ENCODE measurements at regions not wholly inside any gene's neighbourhood (a gene's known extent, or its start where the extent isn't known, plus 50 kb on each side); places are given as distances from the start of the nearest gene placed in this dataset.

GRCh38 chr6:14841901-14842421 is 403.9 kb upstream of the JARID2 start:
- DNase-seq (ENCODE audit: low read depth in 4 of 4, low spot score in 3 of 4): no peak

DNA sequence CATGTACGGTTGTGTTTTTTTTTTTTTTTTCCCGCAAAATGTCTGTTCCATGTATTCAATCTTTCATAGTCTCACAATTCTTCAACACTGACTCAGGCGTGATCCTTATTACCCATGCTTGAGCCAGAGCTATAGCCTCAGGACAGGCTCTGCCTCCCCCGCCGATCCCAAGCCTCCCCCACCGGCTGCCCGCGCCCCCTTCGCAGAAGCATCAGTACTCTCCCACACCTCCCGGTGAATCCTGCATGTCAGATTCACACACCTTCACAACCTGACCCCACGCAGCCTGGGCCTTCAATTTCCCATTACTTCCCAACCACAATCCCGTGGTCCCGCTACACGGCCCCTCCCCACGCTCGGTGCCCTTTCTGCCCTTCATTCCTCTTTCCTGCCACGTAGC is 401.5 kb upstream of the JARID2 start:
- no peak for DNase-seq (ENCODE audit: low read depth in 4 of 4, low spot score in 3 of 4)

DNA sequence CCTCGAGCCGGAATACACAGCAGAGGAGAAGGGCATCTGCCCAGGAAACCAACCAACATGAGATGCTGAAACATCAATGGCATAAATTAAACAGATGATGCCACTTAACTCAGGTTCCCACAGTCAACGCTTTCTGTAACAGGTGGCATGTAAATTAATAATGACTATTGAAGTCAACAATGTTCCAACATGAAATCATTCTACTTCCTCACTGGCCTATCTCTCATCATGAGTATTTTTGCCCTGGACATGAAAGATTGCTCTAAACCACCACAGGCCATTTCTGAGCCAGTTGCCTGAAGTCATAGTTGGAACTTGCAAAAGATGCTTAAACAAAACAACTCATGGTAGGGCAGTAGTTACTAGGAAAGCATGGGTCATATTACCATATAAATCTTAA is 397.9 kb upstream of the JARID2 start:
- DNase-seq (ENCODE audit: low read depth in 4 of 4, low spot score in 3 of 4): no peak

DNA sequence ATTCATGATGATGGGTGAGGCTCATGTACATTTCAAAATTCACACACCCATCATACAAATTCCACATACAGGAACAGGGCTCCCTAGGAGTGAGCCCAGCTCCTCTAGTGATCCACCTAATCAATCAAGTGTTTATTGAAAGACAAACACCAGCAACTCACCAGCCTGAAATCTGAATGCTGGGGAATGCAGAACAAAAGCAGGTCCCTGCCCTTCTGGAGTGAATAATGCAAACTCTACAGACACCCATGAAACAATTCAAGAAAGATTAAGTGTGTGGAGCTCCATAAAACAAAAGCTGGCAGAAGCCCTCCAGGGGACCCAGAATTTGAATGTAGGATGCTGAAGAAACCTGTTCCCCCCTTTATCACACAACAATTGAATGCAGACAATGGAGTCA is 396.7 kb upstream of the JARID2 start:
- no peak for DNase-seq (ENCODE audit: low read depth in 4 of 4, low spot score in 3 of 4)

DNA sequence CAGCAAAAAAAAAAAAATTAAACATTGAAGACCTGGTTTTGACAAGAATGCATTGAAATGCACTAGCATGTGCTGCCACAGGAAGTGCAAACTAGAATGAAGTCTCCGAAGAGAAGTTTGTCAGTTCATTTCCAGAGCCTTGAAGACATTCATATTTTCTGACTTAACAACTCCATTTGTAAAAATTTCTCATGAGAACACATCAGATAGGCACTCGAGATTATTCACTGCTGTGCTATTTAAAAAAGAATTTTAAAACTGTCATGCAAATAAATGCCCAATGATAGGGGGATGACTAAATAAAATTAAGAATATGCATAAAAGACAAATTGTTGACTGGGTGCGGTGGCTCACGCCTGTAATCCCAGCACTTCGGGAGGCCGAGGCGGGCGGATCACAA is 394.6 kb upstream of the JARID2 start:
- DNase-seq (ENCODE audit: low read depth in 4 of 4, low spot score in 3 of 4): no peak

- no peak for DNase-seq (ENCODE audit: low read depth in 4 of 4, low spot score in 3 of 4)
Observed at GRCh38 chr6:14852375-14852774, 393.5 kb upstream of the JARID2 start.

DNA sequence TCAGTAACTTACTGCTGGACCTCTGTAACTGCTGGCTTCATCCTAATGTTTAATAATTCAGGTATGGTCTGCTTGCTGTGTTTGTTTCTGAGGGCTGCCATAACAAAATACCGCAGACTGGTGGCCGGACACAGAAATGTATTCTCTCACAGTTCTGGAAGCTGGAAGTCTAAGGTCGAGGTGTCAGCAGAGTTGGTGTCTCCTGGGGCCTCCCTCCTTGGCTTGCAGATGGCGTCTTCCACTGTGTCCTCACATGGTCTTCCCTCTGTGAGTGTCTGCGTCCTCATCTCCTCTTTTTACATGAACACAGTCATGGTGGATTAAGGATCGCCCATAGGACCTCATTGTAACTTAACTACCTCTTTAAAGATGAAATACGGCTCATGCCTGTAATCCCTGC is 389.7 kb upstream of the JARID2 start:
- no peak for DNase-seq (ENCODE audit: low read depth in 4 of 4, low spot score in 3 of 4)

- no peak for DNase-seq (ENCODE audit: low read depth in 4 of 4, low spot score in 3 of 4)
Observed at GRCh38 chr6:14857001-14857400, 388.9 kb upstream of the JARID2 start.

DNA sequence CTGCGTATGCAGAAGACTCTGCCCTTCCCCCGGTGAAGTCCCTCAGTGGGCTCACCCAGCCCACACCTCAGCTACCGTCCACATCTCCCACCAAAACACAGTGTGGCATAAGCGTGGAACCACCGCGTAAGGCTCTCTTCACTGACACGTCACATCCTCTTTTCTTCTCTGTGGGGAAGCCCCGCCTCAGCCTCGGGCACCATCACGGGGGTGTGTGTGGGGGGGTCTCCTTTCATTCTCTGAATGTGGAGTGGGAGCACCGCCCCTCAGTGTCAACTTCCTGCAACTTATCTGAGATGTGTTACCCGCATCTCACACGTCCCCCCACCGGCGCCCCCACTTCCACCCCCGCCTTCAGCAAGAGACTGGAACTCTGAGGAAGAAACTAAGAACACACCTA is 388.4 kb upstream of the JARID2 start:
- no peak for DNase-seq (ENCODE audit: low read depth in 4 of 4, low spot score in 3 of 4)

DNA sequence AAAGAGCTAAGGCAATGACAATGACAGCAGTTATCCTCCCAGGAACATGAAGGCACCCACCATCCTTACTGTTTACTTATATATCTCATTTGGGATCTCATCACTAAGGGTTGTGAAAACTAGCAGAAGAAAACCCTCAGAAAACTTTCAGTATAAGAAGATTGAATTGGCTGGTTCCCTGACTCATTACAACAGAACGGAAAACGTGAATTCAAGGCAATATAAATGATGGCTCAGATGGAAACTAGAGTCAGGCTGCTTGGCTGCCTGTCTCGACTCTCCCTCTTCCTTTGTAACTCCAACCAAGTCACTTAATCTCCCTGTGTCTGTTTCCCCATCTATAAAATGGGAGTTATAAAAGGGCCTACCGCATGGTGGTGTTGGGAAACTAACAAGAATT is 387.1 kb upstream of the JARID2 start:
- DNase-seq (ENCODE audit: low read depth in 4 of 4, low spot score in 3 of 4): no peak

GRCh38 chr6:14860774-14861173 is 385.1 kb upstream of the JARID2 start:
- no peak for DNase-seq (ENCODE audit: low read depth in 4 of 4, low spot score in 3 of 4)

- no peak for DNase-seq (ENCODE audit: low read depth in 4 of 4, low spot score in 3 of 4)
Observed at GRCh38 chr6:14861491-14861943, 384.4 kb upstream of the JARID2 start.

DNA sequence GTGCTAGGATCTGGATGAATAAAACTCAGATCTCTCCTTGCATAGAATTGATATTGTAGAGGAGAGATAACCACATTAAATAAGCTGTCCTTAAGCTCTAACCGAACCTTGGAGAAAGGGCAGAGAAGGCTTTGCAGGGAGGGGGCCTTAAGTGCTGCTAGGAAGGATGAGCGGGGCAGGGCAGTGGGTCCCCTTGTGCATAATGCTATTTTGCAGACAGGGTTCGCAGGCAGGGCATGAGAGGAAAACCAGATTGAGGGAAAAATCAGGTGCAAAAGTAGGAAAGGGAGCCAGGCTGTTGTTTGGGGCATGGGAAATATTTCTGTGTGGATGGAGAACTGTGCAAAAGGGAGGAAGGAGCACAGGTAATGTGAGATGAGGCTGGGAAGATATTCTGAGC is 383.0 kb upstream of the JARID2 start:
- DNase-seq (ENCODE audit: low read depth in 4 of 4, low spot score in 3 of 4): no peak

DNA sequence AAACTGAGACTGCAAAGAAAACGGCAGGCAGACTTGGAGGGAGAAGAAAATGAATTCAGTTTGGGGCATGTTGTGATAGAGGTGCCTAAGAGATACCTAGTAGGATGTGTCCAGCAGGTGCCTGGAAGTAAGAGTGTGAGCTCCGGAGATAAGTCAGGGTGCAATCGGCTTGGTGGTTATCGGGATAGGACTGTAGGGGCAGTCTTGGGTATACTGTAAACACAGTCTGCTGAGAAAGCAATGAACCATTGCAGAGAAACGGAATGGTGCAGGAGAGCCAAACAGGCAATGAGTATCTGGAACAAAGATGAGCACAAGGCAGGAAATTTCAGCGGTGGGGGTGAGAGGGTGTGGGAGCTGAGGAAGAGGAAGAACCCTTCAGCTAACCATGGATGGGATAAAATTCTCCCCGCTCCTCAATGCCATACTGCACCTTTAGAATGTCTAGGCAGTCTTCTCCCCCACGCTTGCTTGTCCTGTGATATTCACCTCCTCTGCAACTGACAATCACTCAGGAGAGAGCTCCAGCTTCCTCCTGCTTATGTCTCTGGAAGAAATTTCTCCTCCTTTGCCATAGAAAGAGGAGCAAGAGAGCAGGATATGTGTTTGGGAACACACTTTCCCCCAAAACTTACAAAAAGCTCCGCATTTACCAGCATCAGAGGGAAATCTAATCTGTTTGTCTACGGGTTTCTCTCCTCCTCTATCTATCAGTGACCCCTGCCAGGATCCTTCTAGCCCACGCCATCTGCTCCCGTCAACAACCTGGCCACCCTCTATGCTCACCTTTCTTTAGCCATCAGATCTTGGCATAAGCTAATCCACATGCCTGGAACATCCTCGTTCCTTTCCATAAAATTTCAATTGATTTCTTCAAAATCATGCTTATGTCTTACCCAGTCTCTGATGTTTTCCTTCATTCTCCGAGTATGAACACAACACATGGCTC is 381.7 kb upstream of the JARID2 start:
- no peak for DNase-seq (ENCODE audit: low read depth in 4 of 4, low spot score in 3 of 4)

GRCh38 chr6:14865531-14866100 is 380.3 kb upstream of the JARID2 start:
- no peak for DNase-seq (ENCODE audit: low read depth in 4 of 4, low spot score in 3 of 4)

GRCh38 chr6:14867802-14868201 is 378.1 kb upstream of the JARID2 start:
- no peak for DNase-seq (ENCODE audit: low read depth in 4 of 4, low spot score in 3 of 4)

DNA sequence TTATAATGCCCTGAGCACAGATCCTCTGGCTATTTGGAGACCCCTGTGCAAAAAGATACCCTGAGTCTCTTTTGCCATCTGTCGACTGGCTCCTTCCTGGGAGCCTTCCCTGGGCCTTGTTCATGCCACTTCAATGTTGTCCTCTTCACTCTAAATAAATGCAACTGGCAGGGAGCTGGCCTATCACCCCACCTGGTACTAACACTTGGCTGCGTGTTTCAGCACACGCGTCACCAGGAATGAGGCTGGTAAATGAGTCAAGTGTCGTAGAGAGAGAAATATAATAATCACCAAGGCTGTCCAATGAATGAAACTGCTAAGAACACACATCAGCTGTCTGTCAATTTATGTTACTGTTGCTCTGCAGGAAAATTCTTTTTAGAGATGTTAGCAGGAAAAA is 374.6 kb upstream of the JARID2 start:
- no peak for DNase-seq (ENCODE audit: low read depth in 4 of 4, low spot score in 3 of 4)

DNA sequence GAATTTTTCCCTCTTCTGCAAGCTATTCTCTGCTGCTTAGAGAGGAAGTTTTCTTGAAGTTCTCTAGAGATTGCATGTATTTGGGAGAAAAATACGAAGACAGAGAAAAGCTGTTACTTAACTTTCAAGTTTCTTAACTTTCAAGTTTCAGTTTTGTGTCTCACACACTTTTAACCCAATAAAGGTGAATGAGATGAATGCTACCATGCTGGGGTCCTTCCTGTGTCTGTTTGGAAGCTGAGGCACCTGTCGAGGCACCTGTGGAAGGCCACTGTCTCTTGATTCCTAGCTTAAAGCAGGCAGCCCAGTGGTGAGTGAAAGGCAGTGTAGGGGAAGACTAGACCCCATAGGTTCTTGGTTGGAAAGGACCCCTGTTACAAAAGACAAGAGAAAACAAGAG is 372.8 kb upstream of the JARID2 start:
- DNase-seq (ENCODE audit: low read depth in 4 of 4, low spot score in 3 of 4): no peak

DNA sequence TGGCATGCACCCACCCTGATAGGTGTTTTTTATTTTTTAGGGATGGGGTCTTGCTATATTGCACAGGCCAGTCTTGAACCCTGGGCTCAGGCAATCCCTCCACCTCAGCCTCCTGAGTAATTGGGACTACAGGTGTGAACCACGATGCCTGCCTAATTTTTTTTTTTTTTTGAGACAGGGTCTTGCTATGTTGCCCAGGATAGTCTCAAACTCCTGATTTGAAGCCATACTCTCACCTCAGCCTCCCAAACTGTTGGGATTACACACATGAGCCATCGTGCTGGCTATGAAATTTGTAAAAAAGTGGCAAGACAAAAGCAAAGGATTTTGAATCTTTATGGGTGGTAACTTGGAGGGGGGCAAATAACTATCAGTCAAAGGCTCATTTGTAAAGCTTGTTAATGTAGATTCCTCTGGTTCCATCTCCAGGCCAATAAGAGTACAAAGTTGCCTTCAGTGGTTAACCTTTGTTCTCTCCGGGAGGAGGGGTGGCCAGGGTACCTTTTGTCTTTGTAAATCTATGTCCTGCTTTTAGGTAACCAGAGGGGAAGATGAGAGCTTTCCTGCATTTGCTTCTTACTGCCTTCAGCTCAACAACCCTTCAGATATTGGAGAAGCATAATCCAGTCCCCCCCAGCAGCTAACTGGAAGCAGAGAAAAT is 372.0 kb upstream of the JARID2 start:
- no peak for DNase-seq (ENCODE audit: low read depth in 4 of 4, low spot score in 3 of 4)

GRCh38 chr6:14874975-14875480 is 370.8 kb upstream of the JARID2 start:
- no peak for DNase-seq (ENCODE audit: low read depth in 4 of 4, low spot score in 3 of 4)

DNA sequence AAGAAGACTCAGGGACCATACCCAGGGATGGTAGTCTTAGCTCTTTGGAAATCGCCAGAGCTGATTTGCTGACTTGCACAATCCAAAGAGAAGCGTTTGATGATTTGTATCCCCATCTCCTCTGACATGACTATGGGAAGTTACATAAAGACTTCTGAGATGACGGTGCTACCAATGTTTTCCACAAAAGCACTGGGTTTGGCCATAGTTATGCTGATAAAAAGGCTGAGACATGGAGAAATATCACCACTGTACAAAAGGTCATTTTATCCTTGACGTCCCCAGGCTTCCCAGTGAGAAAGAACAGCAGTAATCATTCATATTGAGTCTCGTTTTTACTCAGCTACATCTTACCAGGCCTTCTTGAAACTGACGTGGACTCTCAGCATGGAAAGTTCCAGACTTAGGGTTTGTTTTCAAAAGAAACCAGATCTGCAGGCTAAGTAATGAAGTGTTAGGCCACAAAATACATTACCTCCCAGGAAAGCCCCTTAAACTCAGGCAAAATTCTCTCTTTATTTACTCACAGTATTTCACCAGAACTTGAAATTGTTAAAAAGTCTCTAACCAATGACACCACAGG is 370.3 kb upstream of the JARID2 start:
- no peak for DNase-seq (ENCODE audit: low read depth in 4 of 4, low spot score in 3 of 4)

Measured in left renal pelvis (tissue), 4 donors.